ENCODE measurements at regions not wholly inside any gene's neighbourhood (a gene's known extent, or its start where the extent isn't known, plus 50 kb on each side); places are given as distances from the start of the nearest gene placed in this dataset.

DNA sequence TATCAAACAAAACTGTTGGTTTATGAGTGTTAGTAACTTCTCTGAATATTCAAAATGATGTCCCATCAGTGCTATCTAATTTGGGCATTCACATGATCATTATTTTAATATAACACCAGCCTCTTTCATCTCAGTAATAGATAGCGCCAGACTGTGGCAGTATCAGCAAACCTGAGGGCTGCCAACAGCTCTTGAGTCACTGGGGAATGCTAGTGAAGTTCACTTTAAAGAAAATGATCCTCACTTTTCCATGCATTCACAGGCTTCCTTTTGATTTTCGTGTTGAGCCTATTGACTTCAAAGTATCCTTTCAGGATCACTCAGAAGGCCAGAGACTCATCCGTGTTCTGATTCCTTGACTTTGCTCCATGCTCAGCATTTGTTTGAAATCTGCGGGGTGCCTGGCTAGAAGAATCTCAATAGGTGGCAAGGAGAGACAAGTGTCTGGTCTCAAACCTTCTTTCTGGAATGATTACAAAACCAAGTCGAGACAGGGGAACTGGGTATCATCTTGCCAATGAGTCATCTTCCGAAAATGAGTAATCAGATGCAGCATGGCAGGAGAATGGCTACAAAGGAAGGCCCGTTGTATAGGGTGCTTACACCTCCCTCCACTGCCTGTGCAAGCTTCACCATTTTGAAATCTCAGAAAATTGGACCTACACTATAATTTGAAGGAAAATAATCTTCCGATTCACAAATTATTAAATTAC lies 509.1 kb downstream of the RASEF start:
- 50 to 63% methylated on average over 8 of the region's 8 CpGs for WGBS, 2 donors
- no peaks in the 10 kb centered on the region for H3K9me3 ChIP-seq
- intact Hi-C loops (cut with DNase I), result no loop called here
- no peak for TF ChIP-seq POLR2A (IDR thresholded peaks at IDR 0.05)
- TF ChIP-seq, protein P1, sequence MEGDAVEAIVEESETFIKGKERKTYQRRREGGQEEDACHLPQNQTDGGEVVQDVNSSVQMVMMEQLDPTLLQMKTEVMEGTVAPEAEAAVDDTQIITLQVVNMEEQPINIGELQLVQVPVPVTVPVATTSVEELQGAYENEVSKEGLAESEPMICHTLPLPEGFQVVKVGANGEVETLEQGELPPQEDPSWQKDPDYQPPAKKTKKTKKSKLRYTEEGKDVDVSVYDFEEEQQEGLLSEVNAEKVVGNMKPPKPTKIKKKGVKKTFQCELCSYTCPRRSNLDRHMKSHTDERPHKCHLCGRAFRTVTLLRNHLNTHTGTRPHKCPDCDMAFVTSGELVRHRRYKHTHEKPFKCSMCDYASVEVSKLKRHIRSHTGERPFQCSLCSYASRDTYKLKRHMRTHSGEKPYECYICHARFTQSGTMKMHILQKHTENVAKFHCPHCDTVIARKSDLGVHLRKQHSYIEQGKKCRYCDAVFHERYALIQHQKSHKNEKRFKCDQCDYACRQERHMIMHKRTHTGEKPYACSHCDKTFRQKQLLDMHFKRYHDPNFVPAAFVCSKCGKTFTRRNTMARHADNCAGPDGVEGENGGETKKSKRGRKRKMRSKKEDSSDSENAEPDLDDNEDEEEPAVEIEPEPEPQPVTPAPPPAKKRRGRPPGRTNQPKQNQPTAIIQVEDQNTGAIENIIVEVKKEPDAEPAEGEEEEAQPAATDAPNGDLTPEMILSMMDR (IDR thresholded peaks at IDR 0.05), result no peak
- H3K27ac ChIP-seq, result no peak overlapping the region
- H3K36me3 ChIP-seq, result no peaks in the 10 kb centered on the region
- peaks cover 0 to 13% (median 0%) of the 10 kb centered on the region in 3 donors for H3K4me1 ChIP-seq
- no peaks in the 10 kb centered on the region for H3K27me3 ChIP-seq
- no peak for DNase-seq
- no peak overlapping the region for H3K4me3 ChIP-seq

DNA sequence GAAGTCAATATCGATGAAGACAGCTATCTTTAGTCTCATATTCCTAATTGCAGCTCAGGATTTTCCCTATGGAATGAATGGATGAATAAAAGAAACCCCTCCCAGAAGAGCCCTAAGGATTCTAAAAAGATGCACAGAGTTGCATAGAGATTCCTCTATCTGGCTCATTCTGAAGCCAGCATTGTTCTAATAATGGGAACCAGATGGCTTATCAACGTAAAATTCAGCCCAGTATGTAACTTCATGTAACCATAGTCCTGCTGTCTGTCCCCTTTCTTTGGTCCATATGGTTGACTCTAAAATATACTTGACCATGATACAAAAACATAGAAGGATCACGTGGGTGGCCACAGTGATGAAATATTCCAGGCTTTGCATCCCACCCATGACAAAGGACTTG lies 508.6 kb downstream of the RASEF start:
- no peaks in the 10 kb centered on the region for H3K9me3 ChIP-seq
- peaks cover 0 to 13% (median 0%) of the 10 kb centered on the region in 3 donors for H3K4me1 ChIP-seq
- intact Hi-C loops (cut with DNase I), result no loop called here
- DNase-seq, result no peak
- TF ChIP-seq, protein P1 (IDR thresholded peaks at IDR 0.05), result no peak
- TF ChIP-seq POLR2A (IDR thresholded peaks at IDR 0.05), result no peak
- H3K27ac ChIP-seq, result no peak overlapping the region
- no peaks in the 10 kb centered on the region for H3K36me3 ChIP-seq
- WGBS, 2 donors, result 81 to 85% methylated on average over 3 of the region's 3 CpGs
- no peaks in the 10 kb centered on the region for H3K27me3 ChIP-seq
- H3K4me3 ChIP-seq, result no peak overlapping the region

DNA sequence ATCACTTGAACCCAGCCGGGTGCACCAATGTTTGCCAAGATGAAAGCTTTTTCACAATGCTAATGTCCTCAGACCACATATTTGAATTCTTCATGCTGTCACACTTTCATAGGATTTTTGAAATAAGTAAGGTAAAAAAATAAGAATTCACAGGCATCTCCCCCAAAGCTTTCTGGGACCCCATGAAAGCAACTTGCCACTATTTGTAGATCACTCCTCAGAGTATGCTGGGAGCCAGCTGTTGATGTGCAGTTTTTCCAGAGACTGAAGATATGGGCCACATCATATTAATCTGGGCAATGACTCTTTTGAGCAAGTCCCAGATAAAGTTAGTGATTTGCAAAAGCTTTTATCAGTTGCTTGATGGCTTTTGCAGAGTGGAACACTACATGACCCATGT lies 507.9 kb downstream of the RASEF start:
- no peaks in the 10 kb centered on the region for H3K27me3 ChIP-seq
- no peaks in the 10 kb centered on the region for H3K9me3 ChIP-seq
- WGBS, 2 donors, result 68 to 74% methylated on average over 1 of the region's 1 CpG
- no peak overlapping the region for H3K4me3 ChIP-seq
- no peak for DNase-seq
- intact Hi-C loops (cut with DNase I), result no loop called here
- no peaks in the 10 kb centered on the region for H3K36me3 ChIP-seq
- peaks cover 0 to 13% (median 0%) of the 10 kb centered on the region in 3 donors for H3K4me1 ChIP-seq
- no peak for TF ChIP-seq POLR2A (IDR thresholded peaks at IDR 0.05)
- TF ChIP-seq, protein P1 (IDR thresholded peaks at IDR 0.05), result no peak
- H3K27ac ChIP-seq, result no peak overlapping the region

DNA sequence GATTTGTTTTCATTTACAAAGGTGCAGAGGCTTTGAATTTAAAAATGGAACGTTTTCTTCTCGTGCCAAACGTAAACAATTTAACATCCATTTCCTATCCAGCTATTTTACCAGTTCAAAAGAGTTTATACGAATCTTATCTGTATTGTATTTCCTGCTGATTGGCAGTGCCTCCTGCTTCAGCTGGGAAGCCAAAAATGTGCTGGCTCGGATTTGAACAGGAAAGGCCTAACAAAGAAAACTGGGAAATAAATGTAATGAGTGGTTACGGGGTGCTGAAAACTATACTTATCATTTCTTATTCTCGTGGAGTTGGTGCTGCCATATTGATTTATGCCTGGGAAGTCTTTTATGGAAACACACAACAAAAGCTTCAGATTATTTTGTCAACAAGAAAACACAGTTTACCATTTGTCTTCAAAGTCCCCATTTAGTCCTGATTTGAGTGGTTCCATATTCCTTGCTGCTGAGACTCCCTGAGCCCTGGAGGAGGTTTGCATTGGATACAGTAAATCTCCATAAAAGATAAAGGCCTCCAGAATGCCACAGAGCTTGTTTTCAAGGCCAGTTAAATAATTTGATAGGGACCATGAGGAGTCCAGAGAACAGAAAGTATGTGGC lies 507.4 kb downstream of the RASEF start:
- intact Hi-C loops (cut with DNase I), result no loop called here
- 52 to 55% methylated on average over 7 of the region's 7 CpGs for WGBS, 2 donors
- H3K36me3 ChIP-seq, result no peaks in the 10 kb centered on the region
- no peaks in the 10 kb centered on the region for H3K9me3 ChIP-seq
- H3K4me3 ChIP-seq, result no peak overlapping the region
- H3K27ac ChIP-seq, result no peak overlapping the region
- no peak for TF ChIP-seq POLR2A (IDR thresholded peaks at IDR 0.05)
- TF ChIP-seq, protein P1 (IDR thresholded peaks at IDR 0.05), result no peak
- H3K4me1 ChIP-seq, result peaks cover 0 to 13% (median 0%) of the 10 kb centered on the region in 3 donors
- DNase-seq, result no peak
- H3K27me3 ChIP-seq, result no peaks in the 10 kb centered on the region

DNA sequence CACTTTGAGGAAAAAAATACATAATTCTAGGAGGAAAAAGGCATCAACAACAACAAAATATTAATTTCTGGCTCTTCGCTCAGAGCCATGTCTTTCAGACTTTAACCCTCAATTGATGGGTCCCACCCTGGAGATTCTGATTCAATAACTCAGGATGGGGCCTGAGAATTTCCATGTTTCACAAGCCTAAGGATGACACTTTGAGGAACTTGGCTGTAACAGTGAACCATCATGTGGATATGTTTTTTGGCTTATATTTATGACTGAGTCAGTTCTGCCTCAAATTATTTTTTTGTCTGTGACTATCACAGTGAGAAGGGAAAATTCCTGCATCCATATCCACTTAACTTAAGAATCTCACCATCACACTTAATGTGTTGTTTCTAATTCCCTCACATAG lies 504.6 kb downstream of the RASEF start:
- Histone ChIP-seq H3K4me1 (no peaks in the 10 kb centered on the region), H3K4me3 (no peak overlapping the region), H3K9me3 (no peaks in the 10 kb centered on the region), H3K27ac (no peak overlapping the region), H3K36me3 (no peaks in the 10 kb centered on the region), H3K27me3 (no peaks in the 10 kb centered on the region)
- DNase-seq, result no peak
- intact Hi-C loops (cut with DNase I), result no loop called here
- 93 to 96% methylated on average over 1 of the region's 1 CpG for WGBS, 2 donors
- TF ChIP-seq, protein P1 (IDR thresholded peaks at IDR 0.05), result no peak
- no peak for TF ChIP-seq POLR2A (IDR thresholded peaks at IDR 0.05)

Data from esophagus squamous epithelium (tissue), 5 donors.